GM12878 (cell line): ENCODE measurements at regions not wholly inside any gene's neighbourhood (a gene's known extent, or its start where the extent isn't known, plus 50 kb on each side); places are given as distances from the start of the nearest gene placed in this dataset.

Experiments
- ATF3 ChIP-seq: IDR thresholded peaks from 2 replicates; pipeline ENCODE4 v1.6.1; 2011; ENCODE audit warnings: low read depth, mild to moderate bottlenecking, low read length, moderate library complexity, borderline replicate concordance; ENCODE audit errors: extremely low read depth
- BACH1 ChIP-seq: fragments of 450-650 bp; IDR thresholded peaks from 2 replicates; pipeline ENCODE4 v1.6.1; 2017; ENCODE audit warnings: mild to moderate bottlenecking, borderline replicate concordance
- CTCF ChIP-seq, 3 experiments: IDR thresholded peaks in 2 of 3; conservative IDR thresholded peaks in 1 of 3; 2 replicates each; pipeline ENCODE4 v1.5.1; 2011; ENCODE audit warnings: low read depth in 3 of 3, low read length in 3 of 3, mild to moderate bottlenecking in 3 of 3, control low read depth in 2 of 3, moderate library complexity in 2 of 3, inconsistent platforms in 1 of 3, mixed read lengths in 1 of 3; ENCODE audit not compliant: control insufficient read depth in 2 of 3, insufficient read depth in 1 of 3; ENCODE audit errors: extremely low read depth in 1 of 3
- POLR2A ChIP-seq: IDR thresholded peaks from 2 replicates; pipeline ENCODE4 v1.6.1; 2011; ENCODE audit warnings: low read depth, mild to moderate bottlenecking, low read length
- REST ChIP-seq: IDR thresholded peaks from 2 replicates; pipeline ENCODE4 v1.6.1; 2012; ENCODE audit warnings: mild to moderate bottlenecking, low read depth, low read length
- TBL1XR1 ChIP-seq: IDR thresholded peaks from 2 replicates; pipeline ENCODE4 v1.6.1; 2012; ENCODE audit warnings: low read depth, low read length, improper control_type of control experiment

GRCh38 chr12:115661112-115661511 lies 616.4 kb downstream of the MED13L start:
- TF ChIP-seq POLR2A (no peak), TBL1XR1 (no peak), CTCF (IDR thresholded peaks at IDR 0.05 in 2 of 3, conservative IDR thresholded peaks at IDR 0.05 in 1 of 3; ENCODE audit: control insufficient read depth in 2 of 3, extremely low read depth in 1 of 3, insufficient read depth in 1 of 3, low read depth in 3 of 3, low read length in 3 of 3) (no peak), BACH1 (no peak), ATF3 (no peak), REST (no peak)
